DOHH2 (cell line): ENCODE measurements at regions not wholly inside any gene's neighbourhood (a gene's known extent, or its start where the extent isn't known, plus 50 kb on each side); places are given as distances from the start of the nearest gene placed in this dataset.
"Not testable (repeated sequence)": the region's sequence is repeated elsewhere in the genome, so short reads cannot be mapped to it uniquely, and the experiment has no call there.

ENCODE experiments used
- H3F3A ChIP-seq: fragments of 200-600 bp; sonication (generic), shearing (Covaris generic); 2 replicates; pipeline ENCODE4 v1.6.0; 2016; ENCODE audit warnings: antibody characterized with exemption, mild to moderate bottlenecking; ENCODE audit not compliant: control insufficient read depth, insufficient read depth
- H3K27ac ChIP-seq: fragments of 200-600 bp; sonication (generic); 2 replicates; pipeline ENCODE4 v1.5.1; 2014; ENCODE audit warnings: low read depth, mild to moderate bottlenecking, low read length, moderate library complexity
- H3K27me3 ChIP-seq: fragments of 200-600 bp; sonication (generic); 2 replicates; pipeline ENCODE4 v1.6.1; 2014; ENCODE audit warnings: mild to moderate bottlenecking, low read length, mixed read lengths; ENCODE audit not compliant: control insufficient read depth
- H3K36me3 ChIP-seq: fragments of 200-600 bp; sonication (generic); 2 replicates; pipeline ENCODE4 v1.6.1; 2014; ENCODE audit warnings: mild to moderate bottlenecking, low read length, moderate library complexity, mixed read lengths; ENCODE audit not compliant: control insufficient read depth
- H3K4me1 ChIP-seq: fragments of 200-600 bp; sonication (generic); 2 replicates; pipeline ENCODE4 v1.6.1; 2014; ENCODE audit warnings: mild to moderate bottlenecking, low read length, mixed read lengths; ENCODE audit not compliant: control insufficient read depth
- H3K4me2 ChIP-seq: fragments of 200-600 bp; sonication (generic); 2 replicates; pipeline ENCODE4 v1.6.0; 2014; ENCODE audit warnings: mild to moderate bottlenecking, low read length, moderate library complexity
- H3K4me3 ChIP-seq: fragments of 200-600 bp; sonication (generic); 2 replicates; pipeline ENCODE4 v1.5.1; 2014; ENCODE audit warnings: mild to moderate bottlenecking, low read length, mixed read lengths
- H3K79me2 ChIP-seq: fragments of 200-600 bp; sonication (generic); 2 replicates; pipeline ENCODE4 v1.6.1; 2014; ENCODE audit warnings: mild to moderate bottlenecking, low read length, mixed read lengths; ENCODE audit not compliant: control insufficient read depth
- H3K9me2 ChIP-seq: fragments of 200-600 bp; sonication (generic); replicated peaks from 2 replicates; pipeline ENCODE4 v1.6.1; 2014; ENCODE audit warnings: mild to moderate bottlenecking, low read length, mixed read lengths; ENCODE audit not compliant: control insufficient read depth
- H3K9me3 ChIP-seq: fragments of 200-600 bp; sonication (generic); 2 replicates; pipeline ENCODE4 v1.6.1; 2014; ENCODE audit warnings: antibody characterized with exemption, low read length, mixed read lengths; ENCODE audit not compliant: control insufficient read depth, insufficient read depth
- H4K20me1 ChIP-seq: fragments of 200-600 bp; sonication (generic); 2 replicates; pipeline ENCODE4 v1.6.0; 2014; ENCODE audit warnings: low read depth, mild to moderate bottlenecking, antibody characterized with exemption, low read length, moderate library complexity; ENCODE audit not compliant: control insufficient read depth, insufficient read depth
- EZH2phosphoT487 ChIP-seq: fragments of 200-600 bp; sonication (generic); IDR thresholded peaks from 2 replicates; pipeline ENCODE4 v1.6.1; 2017; ENCODE audit warnings: borderline replicate concordance, mild to moderate bottlenecking, antibody characterized with exemption, low read length, moderate library complexity, mixed read lengths
- TF ChIP-seq, protein P1 (sequence below): fragments of 200-600 bp; sonication (generic); IDR thresholded peaks from one replicate; pipeline ENCODE4 v1.5.1; 2014; ENCODE audit warnings: antibody characterized with exemption, mild to moderate bottlenecking, low read depth, low read length; ENCODE audit not compliant: poor library complexity, severe bottlenecking

DNA sequence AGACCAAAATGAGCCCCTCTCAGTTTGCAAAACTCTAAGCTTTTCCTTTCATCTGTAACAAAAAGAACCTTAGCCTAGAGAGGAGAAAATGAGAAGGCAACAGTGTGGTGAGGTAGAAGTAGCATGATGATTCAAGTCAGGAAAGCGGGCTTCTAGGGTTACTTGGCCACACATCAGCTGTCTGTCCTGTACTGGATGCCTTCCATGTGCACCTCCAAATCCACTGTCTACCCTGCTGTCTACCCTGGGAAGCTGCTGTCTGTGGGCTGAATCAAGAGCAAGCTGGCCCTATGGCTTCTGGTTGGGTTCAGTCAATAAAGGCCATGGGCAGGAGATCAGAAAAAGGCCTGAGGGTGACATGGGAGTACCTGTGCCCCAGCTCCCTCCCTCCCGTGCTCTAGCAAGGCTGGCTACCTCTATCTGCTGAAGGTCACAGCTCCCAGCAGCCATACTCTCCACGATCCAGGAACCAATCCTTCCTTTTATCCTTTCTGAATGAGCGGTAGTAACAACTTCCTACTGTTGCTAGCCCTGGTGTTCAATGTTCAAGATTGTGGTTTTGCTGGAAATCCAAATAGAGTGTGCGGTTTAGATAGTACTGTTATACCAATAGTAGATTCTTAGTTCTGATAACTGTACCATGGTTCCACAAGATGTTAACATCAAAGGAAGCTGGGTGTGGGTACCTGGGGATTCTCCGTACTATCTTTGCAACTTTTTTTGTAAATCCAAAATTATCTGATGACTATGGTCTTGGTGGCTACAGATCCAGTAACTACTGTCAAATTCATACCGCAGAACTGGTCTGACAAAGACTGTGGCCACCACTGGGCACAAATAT is 191.0 kb downstream of the ESM1 start:
- no peaks in the 10 kb centered on the region for H3F3A ChIP-seq
- no peak overlapping the region for H3K4me2 ChIP-seq
- no peaks in the 10 kb centered on the region for H3K4me1 ChIP-seq
- TF ChIP-seq, protein P1, sequence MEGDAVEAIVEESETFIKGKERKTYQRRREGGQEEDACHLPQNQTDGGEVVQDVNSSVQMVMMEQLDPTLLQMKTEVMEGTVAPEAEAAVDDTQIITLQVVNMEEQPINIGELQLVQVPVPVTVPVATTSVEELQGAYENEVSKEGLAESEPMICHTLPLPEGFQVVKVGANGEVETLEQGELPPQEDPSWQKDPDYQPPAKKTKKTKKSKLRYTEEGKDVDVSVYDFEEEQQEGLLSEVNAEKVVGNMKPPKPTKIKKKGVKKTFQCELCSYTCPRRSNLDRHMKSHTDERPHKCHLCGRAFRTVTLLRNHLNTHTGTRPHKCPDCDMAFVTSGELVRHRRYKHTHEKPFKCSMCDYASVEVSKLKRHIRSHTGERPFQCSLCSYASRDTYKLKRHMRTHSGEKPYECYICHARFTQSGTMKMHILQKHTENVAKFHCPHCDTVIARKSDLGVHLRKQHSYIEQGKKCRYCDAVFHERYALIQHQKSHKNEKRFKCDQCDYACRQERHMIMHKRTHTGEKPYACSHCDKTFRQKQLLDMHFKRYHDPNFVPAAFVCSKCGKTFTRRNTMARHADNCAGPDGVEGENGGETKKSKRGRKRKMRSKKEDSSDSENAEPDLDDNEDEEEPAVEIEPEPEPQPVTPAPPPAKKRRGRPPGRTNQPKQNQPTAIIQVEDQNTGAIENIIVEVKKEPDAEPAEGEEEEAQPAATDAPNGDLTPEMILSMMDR: no peak
- no peak for TF ChIP-seq EZH2phosphoT487
- H3K9me2 ChIP-seq: no peaks in the 10 kb centered on the region
- no peaks in the 10 kb centered on the region for H3K9me3 ChIP-seq
- no peaks in the 10 kb centered on the region for H3K27me3 ChIP-seq
- no peaks in the 10 kb centered on the region for H3K79me2 ChIP-seq
- H3K27ac ChIP-seq: no peak overlapping the region
- H3K36me3 ChIP-seq: no peaks in the 10 kb centered on the region
- no peak overlapping the region for H3K4me3 ChIP-seq
- no peaks in the 10 kb centered on the region for H4K20me1 ChIP-seq

GRCh38 chr5:54793468-54794134 is 191.8 kb downstream of the ESM1 start:
- no peaks in the 10 kb centered on the region for H3K9me3 ChIP-seq
- H3K4me2 ChIP-seq: no peak overlapping the region
- no peaks in the 10 kb centered on the region for H3K4me1 ChIP-seq
- H3K4me3 ChIP-seq: no peak overlapping the region
- H3K27me3 ChIP-seq: no peaks in the 10 kb centered on the region
- no peaks in the 10 kb centered on the region for H4K20me1 ChIP-seq
- no peaks in the 10 kb centered on the region for H3K9me2 ChIP-seq
- no peaks in the 10 kb centered on the region for H3F3A ChIP-seq
- no peaks in the 10 kb centered on the region for H3K36me3 ChIP-seq
- no peaks in the 10 kb centered on the region for H3K79me2 ChIP-seq
- no peak overlapping the region for H3K27ac ChIP-seq
- TF ChIP-seq, protein P1: no peak
- no peak for TF ChIP-seq EZH2phosphoT487

- H3K9me3 ChIP-seq: no peaks in the 10 kb centered on the region
- H3K4me1 ChIP-seq: no peaks in the 10 kb centered on the region
- no peaks in the 10 kb centered on the region for H3K36me3 ChIP-seq
- H3K4me3 ChIP-seq: no peak overlapping the region
- no peaks in the 10 kb centered on the region for H3K27me3 ChIP-seq
- no peaks in the 10 kb centered on the region for H3K79me2 ChIP-seq
- TF ChIP-seq EZH2phosphoT487: no peak
- TF ChIP-seq, protein P1: no peak
- no peaks in the 10 kb centered on the region for H3F3A ChIP-seq
- no peak overlapping the region for H3K4me2 ChIP-seq
- no peaks in the 10 kb centered on the region for H3K9me2 ChIP-seq
- H4K20me1 ChIP-seq: no peaks in the 10 kb centered on the region
- H3K27ac ChIP-seq: no peak overlapping the region
These were observed 192.6 kb downstream of the ESM1 start for GRCh38 chr5:54792611-54793404.

DNA sequence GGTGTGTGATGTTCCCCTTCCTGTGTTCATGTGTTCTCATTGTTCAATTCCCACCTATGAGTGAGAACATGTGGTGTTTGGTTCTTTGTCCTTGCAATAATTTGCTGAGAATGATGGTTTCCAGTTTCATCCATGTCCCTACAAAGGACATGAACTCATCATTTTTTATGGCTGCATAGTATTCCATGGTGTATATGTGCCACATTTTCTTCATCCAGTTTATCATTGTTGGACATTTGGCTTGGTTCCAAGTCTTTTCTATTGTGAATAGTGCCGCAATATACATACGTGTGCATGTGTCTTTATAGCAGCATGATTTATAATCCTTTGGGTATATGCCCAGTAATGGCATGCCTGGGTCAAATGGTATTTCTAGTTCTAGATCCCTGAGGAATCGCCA is 197.5 kb downstream of the ESM1 start:
- H3K27me3 ChIP-seq, H3K79me2 ChIP-seq, H3F3A ChIP-seq, H3K4me1 ChIP-seq, H3K36me3 ChIP-seq, H3K4me3 ChIP-seq, H3K9me2 ChIP-seq, H3K27ac ChIP-seq, H3K4me2 ChIP-seq, H3K9me3 ChIP-seq, H4K20me1 ChIP-seq: not testable (repeated sequence)
